ENCODE measurements at regions not wholly inside any gene's neighbourhood (a gene's known extent, or its start where the extent isn't known, plus 50 kb on each side); places are given as distances from the start of the nearest gene placed in this dataset.
"Not testable (repeated sequence)": the region's sequence is repeated elsewhere in the genome, so short reads cannot be mapped to it uniquely, and the experiment has no call there.

DNA sequence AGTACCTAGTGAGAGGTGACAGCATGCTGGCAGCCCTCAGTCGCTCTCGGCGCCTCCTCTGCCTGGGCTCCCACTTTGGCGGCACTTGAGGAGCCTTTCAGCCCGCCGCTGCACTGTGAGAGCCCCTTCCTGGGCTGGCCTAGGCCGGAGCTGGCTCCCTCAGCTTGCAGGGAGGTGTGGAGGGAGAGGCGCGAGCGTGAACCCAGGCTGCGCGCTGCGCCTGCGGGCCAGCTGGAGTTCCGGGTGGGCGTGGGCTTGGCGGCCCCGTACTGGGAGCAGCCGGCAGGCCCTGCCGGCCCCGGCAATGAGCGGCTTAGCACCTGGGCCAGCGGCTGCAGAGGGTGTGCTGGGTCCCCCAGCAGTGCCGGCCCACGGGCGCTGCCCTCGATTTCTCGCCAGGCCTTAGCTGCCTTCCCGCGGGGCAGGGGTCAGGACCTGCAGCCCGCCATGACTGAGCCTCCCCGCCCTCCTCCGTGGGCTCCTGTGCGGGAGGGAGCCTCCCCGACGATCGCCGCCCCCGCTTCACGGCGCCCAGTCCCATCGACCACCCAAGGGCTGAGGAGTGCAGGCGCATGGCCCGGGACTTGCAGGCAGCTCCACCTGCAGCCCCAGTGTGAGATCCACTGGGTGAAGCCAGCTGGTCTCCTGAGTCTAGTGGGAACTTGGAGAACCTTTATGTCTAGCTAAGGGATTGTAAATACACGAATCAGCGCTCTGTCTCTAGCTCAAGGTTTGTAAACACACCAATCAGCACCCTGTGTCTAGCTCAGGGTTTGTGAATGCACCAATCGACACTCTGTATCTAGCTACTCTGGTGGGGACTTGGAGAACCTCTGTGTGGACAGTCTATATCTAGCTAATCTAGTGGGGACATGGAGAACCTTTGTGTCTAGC, 1579.2 kb downstream of the SI start:
- TF ChIP-seq, protein P1, sequence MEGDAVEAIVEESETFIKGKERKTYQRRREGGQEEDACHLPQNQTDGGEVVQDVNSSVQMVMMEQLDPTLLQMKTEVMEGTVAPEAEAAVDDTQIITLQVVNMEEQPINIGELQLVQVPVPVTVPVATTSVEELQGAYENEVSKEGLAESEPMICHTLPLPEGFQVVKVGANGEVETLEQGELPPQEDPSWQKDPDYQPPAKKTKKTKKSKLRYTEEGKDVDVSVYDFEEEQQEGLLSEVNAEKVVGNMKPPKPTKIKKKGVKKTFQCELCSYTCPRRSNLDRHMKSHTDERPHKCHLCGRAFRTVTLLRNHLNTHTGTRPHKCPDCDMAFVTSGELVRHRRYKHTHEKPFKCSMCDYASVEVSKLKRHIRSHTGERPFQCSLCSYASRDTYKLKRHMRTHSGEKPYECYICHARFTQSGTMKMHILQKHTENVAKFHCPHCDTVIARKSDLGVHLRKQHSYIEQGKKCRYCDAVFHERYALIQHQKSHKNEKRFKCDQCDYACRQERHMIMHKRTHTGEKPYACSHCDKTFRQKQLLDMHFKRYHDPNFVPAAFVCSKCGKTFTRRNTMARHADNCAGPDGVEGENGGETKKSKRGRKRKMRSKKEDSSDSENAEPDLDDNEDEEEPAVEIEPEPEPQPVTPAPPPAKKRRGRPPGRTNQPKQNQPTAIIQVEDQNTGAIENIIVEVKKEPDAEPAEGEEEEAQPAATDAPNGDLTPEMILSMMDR (IDR thresholded peaks at IDR 0.05; ENCODE audit: low read depth, low read length, poor library complexity, severe bottlenecking): not testable (repeated sequence)
- not testable (repeated sequence) for TF ChIP-seq EZH2phosphoT487 (IDR thresholded peaks at IDR 0.05; ENCODE audit: borderline replicate concordance, low read length)

All from DOHH2 (cell line).